Left renal pelvis (tissue), 4 donors: ENCODE measurements at regions not wholly inside any gene's neighbourhood (a gene's known extent, or its start where the extent isn't known, plus 50 kb on each side); places are given as distances from the start of the nearest gene placed in this dataset.

ENCODE experiments used
- DNase-seq, 4 donors: peaks; one replicate each; pipeline ENCODE4 v3.0.0-alpha.2; 2013; ENCODE audit warnings: low read depth in 4 of 4, low spot score in 3 of 4

DNA sequence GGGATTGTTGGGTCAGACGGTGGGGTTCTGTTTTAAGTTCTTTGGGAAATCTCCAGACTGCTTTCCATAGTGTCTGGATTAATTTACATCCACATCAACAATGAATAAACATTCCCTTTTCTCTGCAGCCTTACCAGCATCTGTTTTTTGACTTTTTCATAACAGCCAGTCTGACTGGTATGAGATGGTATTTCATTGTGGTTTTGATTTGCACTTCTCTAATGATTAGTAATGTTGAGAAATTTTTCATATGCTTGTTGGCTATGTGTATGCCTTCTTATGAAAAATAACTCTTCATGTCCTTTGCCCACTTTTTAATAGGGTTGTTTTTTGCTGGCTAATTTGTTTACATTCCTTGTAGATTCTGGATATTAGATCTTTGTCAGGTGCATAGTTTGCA lies 140.8 kb upstream of the CNTN1 start:
- no peak for DNase-seq

DNA sequence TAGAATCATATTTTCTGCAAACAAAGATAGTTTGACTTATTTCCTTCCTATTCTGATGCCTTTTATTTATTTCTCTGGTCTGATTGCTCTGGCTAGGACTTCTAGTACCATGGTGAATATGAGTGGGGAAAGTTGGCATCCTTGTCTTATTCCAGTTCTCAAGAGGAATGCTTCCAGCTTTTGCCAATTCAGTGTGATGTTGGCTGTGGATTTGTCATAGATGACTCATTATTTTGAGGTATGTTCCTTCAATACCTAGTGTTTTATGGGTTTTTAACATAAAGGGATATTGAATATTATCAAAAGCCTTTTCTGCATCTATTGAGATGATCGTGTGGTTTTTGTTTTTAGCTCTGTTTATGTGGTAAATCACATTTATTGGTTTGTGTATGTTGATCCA lies 139.4 kb upstream of the CNTN1 start:
- no peak for DNase-seq

DNA sequence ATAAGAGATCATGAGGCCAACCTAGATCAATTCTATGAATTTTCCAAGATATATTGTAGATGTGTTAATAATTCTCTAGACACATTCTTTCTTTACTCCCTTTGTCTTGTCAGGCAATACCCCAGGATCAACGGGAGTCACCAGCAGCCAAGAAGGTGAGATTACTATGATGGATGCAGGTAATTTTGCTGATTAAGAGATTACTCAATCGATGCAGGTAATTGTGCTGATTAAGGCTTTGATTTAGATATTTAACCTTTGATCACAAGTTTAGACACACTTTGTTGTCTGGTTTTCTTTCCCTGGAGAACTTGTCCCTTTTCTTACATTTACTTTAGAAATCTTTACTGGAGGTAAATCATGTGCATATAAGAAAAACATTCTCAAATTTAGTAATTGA lies 134.3 kb upstream of the CNTN1 start:
- no peak for DNase-seq

DNA sequence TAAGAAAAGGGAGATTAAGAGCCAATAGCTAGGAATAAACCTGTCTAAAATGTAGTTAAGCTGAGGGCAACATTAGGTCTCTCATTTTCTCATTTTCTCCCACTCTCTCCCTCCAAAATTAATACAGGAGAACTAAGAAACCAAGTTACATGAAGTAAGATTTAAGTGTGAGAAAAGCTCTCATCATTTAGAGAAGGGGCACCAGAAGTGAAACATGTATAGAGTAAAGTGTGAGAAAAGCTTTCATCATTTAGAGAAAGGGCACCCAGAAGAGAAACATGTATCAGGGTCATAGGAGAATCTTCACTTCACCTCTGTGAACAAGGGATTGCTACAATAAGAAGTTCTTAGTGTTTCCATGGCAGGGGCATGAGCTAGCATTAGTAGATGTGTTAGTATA lies 132.4 kb upstream of the CNTN1 start:
- no peak for DNase-seq

DNA sequence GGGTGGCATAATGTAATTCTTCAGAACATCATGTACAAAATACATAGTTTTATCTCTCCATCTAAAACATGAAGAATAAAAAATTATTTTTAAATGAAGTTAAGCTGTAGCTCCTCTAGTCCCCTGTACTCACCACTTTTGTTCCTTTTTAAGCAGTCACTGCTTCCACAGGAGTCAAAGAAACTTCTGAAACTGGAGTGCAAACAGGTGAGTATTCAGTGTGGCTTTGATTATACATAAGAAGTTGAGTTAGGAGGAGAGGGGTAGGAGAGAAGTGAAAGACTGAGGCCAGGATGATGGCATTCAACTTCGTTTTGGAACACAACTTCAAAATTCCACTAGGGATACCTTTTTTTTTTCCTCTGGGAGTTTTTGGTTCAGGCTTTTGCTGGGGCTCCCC lies 131.4 kb upstream of the CNTN1 start:
- no peak for DNase-seq

DNA sequence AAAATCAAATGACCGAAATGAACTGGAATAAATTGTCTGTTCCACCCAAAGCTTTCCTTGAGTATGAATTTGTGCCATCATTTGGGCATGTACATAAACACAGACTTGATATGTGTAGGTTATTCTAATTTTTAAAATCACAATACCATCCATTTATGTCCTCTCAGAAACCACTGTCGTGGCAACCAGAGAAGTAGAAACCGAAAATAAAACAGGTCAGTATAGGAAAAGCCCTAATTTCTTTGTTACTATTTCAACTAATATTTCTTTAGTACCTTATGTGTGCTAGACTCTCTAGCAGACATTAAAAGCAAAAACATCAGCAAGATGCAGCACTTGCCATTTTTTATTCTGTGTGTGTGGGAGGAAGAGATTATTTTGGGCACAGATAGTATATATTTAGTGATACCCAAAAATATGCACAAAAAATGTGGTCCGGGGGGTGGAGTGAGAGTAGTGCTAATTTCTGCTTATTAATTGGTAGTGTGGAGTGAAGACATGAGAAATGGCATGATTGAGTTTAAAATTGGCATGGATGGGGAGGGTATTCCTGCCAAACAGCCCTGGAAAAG lies 130.8 kb upstream of the CNTN1 start:
- DNase-seq, result no peak

DNA sequence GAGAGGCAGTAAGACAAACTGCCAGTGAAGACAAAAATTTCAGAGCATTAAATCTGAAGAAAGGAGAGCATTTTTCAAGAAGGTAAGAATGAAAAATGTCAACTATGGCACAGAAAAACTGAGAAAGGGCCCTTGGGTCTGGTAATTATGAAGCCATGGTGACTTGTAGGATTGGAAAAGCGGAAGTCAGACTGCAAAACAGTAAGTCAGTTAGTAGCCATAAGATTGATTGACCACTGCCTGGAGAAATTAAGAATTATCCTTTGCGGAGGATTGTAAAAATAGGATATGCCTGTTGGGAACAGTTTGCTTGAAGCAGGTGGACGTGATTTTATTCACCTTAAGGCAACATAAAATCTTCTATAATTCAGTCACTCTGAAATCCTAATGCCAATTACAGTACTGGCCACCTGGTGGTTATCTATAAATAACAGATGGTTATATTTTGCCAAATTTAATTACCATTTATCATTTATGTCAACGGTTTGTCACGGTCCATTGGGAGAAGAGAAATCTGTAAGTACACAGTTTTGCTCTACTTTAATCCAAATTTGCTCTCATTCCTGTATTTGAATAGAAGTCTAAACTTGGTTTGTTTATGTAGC lies 127.1 kb upstream of the CNTN1 start:
- DNase-seq, result no peak

DNA sequence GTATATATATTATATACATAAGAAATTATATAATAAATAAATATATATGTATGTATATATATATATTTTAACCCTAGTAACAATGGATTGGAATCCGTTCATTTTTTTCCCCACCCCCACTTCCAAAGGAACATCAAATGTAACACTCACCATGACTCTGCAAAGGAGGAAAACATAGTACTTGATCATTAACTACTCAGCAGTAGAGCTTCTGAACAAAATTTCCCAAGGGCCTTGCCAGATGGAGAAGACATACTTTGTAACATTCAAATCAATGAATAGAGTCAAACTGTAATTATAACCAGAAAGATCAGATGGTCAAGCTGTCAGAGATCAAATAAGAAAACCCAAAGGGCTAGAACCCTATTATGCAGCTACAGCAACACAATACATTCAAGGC lies 126.0 kb upstream of the CNTN1 start:
- DNase-seq, result no peak

DNA sequence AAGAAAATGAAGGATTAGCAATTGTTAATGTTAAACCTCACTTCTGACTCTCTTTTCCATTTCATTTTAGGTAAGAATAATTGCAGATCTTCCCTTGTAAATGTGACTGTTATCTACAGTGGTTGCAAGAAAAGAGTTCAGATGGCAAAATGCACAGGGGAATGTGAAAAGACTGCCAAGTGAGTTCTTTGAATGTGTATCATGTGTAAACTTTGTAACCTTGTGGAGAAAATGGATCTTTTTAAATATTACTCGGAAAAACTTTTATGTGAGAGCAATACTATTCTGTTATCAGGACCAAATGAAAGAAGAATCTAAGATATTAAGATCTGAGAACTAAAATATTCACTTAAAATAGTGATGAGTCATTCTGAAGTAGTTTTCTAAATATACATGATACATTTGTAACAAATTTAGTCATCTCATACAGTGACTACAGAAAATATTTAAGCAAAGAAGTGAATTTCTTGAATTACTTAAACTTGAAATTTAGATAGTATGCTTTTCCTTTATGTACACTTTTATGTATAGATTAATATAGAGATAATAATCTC lies 122.5 kb upstream of the CNTN1 start:
- DNase-seq, result no peak

DNA sequence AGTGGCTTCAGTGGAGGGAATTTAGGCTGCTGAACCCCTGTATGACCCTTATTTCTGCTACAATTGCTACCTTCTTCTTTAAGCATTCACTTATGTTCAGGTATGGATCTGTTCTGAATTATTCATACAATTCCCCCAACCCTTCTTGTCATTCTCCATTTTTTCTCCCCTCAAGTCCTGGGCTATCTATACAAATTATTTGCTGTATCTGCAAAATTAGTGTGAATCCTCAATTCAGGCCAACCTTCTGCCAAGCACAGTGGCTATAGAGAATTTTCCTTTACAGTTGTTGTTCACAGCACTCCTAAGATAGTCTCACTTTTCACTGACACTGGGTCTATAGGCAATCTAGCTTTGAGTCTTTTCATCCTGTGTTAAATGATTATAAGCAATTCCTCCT lies 119.2 kb upstream of the CNTN1 start:
- no peak for DNase-seq

DNA sequence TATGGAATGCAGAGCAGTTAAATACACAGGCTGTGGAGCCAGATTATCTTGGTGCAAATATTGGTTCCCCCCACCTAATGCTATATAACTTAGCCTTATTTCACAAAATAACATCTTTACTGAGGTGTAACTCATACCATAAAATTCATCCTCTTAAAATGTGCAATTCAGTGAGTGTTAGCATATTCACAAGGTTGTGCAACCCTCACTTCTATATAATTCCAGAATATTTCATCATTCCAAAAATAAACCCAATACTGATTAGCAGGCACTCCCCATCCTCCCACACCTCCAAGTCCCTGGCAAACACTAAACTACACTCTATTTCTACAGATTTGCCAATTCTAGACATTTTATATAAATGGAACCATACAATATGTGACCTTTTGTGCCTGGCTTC lies 116.3 kb upstream of the CNTN1 start:
- DNase-seq, result no peak

DNA sequence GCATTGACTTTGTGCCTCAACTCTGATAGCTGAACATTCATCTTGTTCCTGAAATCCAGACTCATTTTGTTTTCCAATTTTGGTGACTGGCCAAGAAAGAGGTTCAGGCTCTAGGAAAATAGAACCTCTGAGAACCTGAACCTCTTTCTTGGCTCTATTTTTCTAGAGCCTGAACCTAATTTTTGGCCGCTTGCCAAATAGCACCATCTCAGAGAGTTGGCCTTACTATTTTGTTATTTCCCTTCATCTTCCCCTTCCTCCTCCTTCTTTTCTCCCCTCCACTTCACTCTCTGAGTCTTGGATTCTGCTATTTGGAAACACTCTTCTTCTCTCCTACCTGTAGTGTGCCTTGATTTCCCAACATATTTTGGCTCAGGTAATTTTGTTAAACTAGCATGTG lies 114.4 kb upstream of the CNTN1 start:
- no peak for DNase-seq

DNA sequence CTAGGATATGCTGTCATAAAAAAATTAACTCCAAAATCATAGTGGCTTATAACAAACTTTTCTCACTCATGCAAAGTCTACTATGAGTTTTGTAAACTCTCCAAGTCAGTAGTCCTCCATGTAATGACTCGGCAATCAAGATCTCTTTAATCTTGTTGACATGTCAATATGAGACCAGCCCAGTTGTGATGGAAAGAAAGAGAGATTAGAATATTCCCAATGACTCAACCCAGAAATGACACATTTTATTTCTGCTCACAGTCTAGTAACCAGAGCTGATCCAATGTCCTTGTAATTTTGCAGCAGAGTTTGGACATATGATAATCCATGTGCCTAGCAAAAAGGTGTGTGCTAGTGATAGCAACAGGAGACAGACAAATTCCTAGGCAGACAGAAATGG lies 112.6 kb upstream of the CNTN1 start:
- DNase-seq, result no peak

DNA sequence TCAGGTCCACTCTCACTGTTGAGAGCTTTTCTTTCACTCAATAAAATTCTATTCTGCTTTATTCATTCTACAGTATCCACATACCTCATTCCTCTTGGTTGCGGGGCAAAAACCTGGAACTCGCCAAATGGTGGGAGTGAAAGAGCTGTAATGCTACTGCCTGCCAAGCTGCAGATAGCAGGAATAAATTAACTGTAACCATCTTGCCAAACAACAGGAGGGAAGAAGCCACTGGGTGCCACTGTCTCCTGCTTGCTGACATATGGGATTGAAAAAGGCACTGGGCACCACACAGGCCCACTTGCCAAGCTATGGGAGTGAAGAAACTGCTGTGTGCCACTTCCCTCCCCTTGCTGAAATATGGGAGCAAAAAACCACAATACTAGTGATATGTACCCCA lies 111.9 kb upstream of the CNTN1 start:
- DNase-seq, result no peak

DNA sequence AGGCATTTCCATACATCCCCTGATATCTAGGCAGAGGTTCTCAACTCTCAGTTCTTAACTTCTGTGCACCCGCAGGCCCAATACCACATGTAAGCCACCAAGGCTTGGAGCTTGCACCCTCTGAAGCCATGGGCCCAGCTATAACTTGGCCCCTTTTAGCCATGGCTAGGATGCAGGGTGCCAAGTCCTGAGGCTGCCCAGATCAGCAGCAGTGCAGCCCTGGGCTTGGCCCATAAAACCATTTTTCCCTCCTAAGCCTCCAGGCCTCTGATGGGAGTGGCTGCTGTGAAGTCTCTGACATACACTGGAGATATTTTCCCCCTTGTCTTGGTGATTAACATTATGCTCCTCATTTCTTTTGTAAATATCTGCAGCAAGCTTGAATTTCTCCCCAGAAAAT lies 110.3 kb upstream of the CNTN1 start:
- no peak for DNase-seq

DNA sequence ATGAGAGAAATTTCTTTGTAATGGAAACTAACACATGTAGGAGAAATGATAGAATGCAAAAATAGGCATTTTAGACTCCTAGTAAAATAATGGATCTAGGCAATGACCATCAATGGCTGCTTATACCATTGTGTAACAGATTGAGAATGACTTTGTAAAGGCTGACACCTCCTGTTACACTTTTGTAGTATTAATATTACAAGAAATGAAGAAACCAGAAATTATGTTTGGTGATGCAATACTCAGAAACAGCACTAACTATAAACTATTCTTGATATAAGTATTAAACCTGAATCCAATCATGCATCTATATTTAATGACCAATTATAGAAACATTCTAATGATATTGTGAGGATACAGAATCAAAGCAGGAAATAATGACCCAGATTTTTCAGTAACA lies 108.5 kb upstream of the CNTN1 start:
- no peak for DNase-seq

DNA sequence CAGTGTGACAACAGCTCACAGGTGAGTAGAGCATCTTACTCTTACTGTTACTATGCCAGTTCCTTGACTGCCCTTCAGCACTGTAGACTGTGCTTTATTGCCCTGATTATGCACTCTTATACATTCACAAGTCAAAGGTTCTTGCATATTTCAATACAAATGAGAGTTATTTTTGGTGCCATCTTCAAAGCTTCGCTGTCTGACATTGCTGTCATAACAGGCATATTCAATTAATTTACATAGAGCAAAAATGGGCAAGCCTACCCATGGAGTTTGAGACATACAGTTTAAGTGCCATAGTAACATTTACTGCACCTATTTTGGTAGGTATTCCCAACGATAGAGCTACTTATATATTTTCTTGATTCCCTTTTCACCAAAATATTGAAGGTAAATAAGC lies 107.5 kb upstream of the CNTN1 start:
- no peak for DNase-seq

DNA sequence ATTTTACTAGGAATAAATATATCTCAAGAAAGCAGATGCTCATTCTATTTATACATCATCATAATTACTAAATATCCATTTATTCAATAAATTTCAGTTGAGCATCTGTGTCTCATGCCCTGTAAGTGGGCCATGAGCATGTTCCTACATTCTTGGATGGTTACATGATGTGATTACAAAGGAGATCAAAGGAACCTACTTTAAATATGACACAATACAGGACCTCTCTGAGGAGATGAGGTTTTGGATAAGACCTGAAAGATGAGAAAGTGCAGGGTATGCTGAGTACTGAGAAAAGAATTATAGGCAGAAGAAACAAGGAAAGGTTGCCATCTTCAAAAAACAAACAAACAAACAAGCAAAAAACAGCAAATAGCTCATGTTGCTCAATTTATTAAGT lies 105.4 kb upstream of the CNTN1 start:
- DNase-seq, result no peak

DNA sequence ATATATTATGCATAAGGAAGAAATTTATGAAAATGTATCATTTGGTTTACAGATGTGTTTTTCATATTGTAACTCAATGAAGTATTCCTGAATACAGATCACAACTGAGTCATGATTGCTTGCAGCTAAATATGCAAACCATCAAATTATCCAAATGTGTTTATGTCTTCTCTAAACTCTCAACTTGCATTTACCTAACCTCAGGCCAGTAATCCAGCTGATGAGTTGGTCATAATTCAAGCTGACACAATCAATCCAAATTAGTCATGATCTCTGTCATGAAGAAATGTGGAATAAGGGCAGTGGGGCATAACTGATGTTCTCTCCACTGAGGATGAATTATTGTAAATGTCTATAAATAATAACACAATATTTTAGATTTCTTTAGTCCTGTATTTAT lies 104.8 kb upstream of the CNTN1 start:
- DNase-seq, result no peak

DNA sequence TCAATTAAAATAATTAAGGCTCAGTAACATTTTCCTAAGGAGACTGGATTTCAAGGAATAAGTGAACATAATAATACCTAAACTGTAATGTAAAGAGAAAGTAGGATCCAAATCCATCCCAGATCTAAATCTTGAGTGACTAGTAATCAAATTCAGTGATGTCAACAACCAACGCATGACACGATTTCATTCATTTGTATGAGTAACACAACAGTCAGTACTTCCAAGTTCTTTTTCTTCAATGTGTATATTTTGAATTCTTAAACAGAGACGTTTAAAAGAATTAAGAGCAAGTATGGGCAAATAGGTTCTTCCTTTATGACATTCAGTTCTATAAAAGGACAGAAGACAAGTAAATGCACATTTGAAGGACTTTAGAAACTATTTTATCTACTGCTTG lies 104.3 kb upstream of the CNTN1 start:
- no peak for DNase-seq

DNA sequence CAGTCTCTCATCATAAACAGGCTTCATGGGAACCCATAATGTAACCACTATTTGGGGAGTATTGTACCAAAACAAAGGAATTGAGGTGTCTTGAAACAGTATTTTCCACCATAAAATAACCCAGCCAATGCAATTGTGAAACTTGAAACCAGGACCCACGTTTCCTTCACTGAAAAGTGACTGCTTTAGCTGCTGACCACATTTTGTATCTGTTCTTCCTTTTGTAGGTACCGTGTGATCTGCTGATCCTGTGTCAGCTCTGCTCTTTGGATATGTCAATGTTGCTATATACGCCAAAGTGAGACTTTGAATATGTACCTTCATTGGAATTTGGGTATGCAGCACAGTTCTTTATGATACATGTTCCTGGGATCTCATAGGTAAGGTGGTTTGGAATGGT lies 95.1 kb upstream of the CNTN1 start:
- DNase-seq, result no peak

DNA sequence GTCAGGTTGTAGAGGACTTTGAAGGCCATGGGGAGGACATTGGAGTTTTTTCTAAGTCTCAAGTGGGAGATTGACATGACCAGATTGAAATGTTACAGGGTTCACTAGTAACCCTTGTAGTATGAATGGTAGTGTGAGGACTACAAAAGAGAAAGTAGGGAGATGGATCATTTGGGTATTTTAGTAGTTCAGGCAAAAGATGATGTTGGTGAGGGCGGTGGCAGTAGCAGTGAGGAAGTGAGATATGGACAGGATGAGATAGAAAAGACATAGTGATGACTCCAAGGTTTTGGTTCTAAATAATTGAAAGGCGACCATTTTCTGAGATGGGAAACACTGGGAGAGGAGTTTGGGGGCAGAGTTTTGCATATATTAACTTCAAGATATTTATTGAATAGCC lies 94.2 kb upstream of the CNTN1 start:
- no peak for DNase-seq

DNA sequence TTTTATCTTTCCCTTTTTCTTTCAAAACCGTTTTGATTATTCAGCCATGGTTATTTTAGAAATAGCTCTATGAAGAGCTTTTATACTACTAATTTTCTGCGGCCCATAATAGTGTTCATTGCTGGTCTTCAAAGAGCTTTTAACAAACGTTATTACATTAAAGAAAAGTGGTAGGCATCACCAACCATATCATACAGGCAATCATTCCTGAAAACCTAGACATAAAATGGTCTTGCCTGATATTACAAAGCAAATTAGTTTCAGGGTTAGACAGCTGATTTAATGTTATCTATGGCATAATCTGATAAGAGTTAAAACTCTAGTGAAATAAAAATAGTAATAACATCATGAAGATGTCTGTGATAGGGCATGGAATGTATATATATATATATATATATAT lies 89.7 kb upstream of the CNTN1 start:
- no peak for DNase-seq
